ENCODE measurements at regions not wholly inside any gene's neighbourhood (a gene's known extent, or its start where the extent isn't known, plus 50 kb on each side); places are given as distances from the start of the nearest gene placed in this dataset.

DNA sequence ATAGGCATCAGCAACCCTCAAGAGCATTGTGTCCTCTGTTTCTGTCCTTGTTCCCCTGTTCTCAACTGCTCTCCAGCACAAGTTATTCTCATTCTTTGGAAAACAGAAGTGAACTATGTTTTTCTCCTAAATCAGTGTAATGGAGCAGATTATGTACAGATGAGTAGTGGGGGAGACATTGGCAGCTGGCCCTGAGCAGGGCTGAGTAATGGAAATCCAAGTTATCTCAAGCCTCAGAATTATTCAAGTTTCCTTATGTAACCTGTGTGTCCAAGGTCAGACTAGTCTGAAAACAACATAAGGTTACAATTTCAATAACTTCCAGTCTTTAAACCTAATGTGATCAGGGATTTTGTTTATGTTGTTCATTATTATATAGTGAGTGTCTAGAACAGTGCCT lies 116.1 kb upstream of the FUT8 start:
- DNase-seq: no peak
- H3K9me3 ChIP-seq (replicated peaks in 1 of 3): no peaks in the 10 kb centered on the region

DNA sequence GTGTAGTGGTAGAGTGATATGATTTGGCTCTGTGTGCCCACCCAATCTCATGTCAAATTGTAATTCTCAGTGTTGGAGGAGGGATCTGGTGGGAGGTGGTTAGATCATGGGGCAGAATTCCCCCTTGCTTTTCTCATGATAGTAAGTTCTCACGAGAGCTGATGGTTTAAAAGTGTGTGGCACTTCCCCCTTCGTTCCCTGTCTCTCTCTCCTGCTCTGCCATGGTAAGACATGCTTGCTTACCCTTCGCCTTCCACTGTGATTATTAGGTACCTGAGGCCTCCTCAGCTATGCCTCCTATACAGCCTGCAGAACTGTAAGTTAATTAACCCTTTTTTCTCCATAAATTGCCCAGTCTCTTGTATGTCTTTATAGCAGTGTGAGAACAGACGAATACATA lies 115.7 kb upstream of the FUT8 start:
- Histone ChIP-seq H3K4me1 (replicated peaks in 1 of 2) (no peaks in the 10 kb centered on the region), H3K27me3 (no peaks in the 10 kb centered on the region), H3K36me3 (replicated peaks in 1 of 2) (no peaks in the 10 kb centered on the region), H3K27ac (no peak overlapping the region), H3K4me3 (no peak overlapping the region), H3K9me3 (replicated peaks in 1 of 3) (no peaks in the 10 kb centered on the region)
- 80 to 90% (median 89%) methylated on average over 4 of the region's 4 CpGs for WGBS, 4 donors
- TF ChIP-seq, protein P1, sequence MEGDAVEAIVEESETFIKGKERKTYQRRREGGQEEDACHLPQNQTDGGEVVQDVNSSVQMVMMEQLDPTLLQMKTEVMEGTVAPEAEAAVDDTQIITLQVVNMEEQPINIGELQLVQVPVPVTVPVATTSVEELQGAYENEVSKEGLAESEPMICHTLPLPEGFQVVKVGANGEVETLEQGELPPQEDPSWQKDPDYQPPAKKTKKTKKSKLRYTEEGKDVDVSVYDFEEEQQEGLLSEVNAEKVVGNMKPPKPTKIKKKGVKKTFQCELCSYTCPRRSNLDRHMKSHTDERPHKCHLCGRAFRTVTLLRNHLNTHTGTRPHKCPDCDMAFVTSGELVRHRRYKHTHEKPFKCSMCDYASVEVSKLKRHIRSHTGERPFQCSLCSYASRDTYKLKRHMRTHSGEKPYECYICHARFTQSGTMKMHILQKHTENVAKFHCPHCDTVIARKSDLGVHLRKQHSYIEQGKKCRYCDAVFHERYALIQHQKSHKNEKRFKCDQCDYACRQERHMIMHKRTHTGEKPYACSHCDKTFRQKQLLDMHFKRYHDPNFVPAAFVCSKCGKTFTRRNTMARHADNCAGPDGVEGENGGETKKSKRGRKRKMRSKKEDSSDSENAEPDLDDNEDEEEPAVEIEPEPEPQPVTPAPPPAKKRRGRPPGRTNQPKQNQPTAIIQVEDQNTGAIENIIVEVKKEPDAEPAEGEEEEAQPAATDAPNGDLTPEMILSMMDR (IDR thresholded peaks at IDR 0.05): no peak
- no peak for TF ChIP-seq POLR2A (IDR thresholded peaks at IDR 0.05)
- intact Hi-C loops (cut with DNase I): no loop called here
- no peak for DNase-seq

More for the DNA sequence above, 116.1 kb upstream of the FUT8 start:
- Histone ChIP-seq H3K27ac (no peak overlapping the region), H3K4me1 (replicated peaks in 1 of 2) (no peaks in the 10 kb centered on the region), H3K4me3 (no peak overlapping the region), H3K27me3 (no peaks in the 10 kb centered on the region), H3K36me3 (replicated peaks in 1 of 2) (no peaks in the 10 kb centered on the region)
- TF ChIP-seq, protein P1 (IDR thresholded peaks at IDR 0.05): no peak
- no peak for TF ChIP-seq POLR2A (IDR thresholded peaks at IDR 0.05)
- intact Hi-C loops (cut with DNase I): no loop called here

DNA sequence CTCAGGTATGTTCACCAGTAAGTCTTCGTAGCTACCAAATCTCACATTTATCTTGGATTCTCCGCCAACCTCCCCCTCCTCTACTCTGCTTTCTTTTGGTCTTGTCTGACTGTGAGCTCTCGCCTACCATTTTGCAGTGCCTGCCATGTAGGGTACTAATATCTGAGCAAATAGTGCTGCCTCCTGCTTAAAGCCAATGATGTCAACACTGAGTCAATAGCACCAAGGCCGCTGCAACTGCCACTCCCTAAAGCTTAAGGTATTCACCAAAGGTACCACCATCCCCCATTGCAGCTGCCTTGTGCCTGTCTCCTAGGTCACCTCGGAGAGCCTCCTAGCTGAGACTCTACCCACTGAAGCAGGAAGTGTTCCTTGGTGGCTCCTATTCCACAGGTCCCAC lies 114.8 kb upstream of the FUT8 start:
- Histone ChIP-seq H3K9me3 (replicated peaks in 1 of 3) (no peaks in the 10 kb centered on the region), H3K4me3 (no peak overlapping the region), H3K27ac (no peak overlapping the region), H3K27me3 (no peaks in the 10 kb centered on the region), H3K4me1 (replicated peaks in 1 of 2) (no peaks in the 10 kb centered on the region), H3K36me3 (replicated peaks in 1 of 2) (no peaks in the 10 kb centered on the region)
- 83 to 95% (median 94%) methylated on average over 5 of the region's 5 CpGs for WGBS, 4 donors
- TF ChIP-seq, protein P1 (IDR thresholded peaks at IDR 0.05): no peak
- no peak for TF ChIP-seq POLR2A (IDR thresholded peaks at IDR 0.05)
- intact Hi-C loops (cut with DNase I): no loop called here
- DNase-seq: no peak

DNA sequence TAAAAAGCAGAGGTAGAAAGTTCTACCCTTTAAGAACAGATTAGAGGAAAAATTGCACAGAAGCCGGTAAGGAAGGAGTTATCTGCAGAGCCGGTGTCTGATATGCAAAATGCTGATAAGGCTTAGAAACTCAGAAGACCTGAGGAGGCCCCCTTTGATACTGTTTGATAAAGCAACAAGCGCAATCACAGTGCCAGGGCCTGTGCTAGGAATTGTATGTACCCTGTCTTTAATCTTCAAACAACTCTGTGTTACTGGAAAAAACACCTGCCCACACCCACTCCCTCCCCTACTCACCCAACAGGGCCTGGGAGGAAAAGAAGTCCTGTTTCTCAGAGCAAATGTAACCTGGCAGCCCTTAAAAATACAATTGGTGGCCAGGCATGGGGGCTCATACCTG lies 112.7 kb upstream of the FUT8 start:
- WGBS, 4 donors: 65 to 79% (median 69%) methylated on average over 3 of the region's 3 CpGs
- Histone ChIP-seq H3K36me3 (replicated peaks in 1 of 2) (no peaks in the 10 kb centered on the region), H3K4me1 (replicated peaks in 1 of 2) (no peaks in the 10 kb centered on the region), H3K9me3 (replicated peaks in 1 of 3) (no peaks in the 10 kb centered on the region), H3K27ac (no peak overlapping the region), H3K4me3 (no peak overlapping the region), H3K27me3 (no peaks in the 10 kb centered on the region)
- intact Hi-C loops (cut with DNase I): no loop called here
- TF ChIP-seq, protein P1 (IDR thresholded peaks at IDR 0.05): no peak
- no peak for TF ChIP-seq POLR2A (IDR thresholded peaks at IDR 0.05)
- DNase-seq: no peak
